HCEC 1CT (cell line): ENCODE measurements at regions not wholly inside any gene's neighbourhood (a gene's known extent, or its start where the extent isn't known, plus 50 kb on each side); places are given as distances from the start of the nearest gene placed in this dataset.

Source experiments
- DNase-seq: peaks from one replicate; pipeline ENCODE4 v3.0.0-alpha.2; 2017

DNA sequence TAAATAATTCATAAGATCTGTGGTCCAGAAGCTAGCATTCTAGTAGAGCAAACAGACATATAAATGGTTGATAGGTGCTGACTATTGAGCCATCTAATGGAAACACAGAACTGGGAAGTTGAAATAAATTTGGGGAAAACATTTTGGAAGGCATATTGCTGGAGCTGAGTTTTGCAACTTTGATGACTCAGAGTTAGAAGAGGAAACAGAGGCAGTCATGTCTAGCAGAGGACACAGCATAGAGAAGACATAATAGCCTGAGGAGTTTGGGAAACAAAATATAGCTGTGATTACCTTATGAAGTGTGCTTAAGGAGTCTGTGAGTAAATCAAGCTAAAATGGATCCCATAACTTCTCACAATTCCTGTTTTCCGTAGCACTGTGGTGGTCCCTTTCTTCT is 86.9 kb upstream of the FLRT2 start:
- DNase-seq = peak; percentile 22

DNA sequence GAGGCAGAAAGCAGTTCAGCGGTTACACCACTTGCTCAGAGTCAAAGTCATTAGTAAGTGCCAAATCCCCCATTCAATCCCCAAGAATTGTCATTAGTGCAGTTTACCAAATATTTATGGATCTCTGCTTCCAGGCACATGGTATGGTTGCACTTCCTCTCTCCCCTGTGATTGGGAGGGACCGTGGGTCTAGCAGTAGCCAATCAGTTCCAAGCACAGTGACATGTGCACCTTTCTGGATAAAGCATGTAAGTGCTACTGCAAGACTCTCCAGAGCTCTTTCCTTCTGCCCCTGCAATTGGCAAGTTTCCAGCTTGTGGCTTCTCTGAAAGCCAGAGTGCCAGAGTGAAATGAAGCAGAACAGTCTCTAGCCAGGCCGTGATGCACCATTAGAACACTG is 85.3 kb upstream of the FLRT2 start:
- DNase-seq = no peak

DNA sequence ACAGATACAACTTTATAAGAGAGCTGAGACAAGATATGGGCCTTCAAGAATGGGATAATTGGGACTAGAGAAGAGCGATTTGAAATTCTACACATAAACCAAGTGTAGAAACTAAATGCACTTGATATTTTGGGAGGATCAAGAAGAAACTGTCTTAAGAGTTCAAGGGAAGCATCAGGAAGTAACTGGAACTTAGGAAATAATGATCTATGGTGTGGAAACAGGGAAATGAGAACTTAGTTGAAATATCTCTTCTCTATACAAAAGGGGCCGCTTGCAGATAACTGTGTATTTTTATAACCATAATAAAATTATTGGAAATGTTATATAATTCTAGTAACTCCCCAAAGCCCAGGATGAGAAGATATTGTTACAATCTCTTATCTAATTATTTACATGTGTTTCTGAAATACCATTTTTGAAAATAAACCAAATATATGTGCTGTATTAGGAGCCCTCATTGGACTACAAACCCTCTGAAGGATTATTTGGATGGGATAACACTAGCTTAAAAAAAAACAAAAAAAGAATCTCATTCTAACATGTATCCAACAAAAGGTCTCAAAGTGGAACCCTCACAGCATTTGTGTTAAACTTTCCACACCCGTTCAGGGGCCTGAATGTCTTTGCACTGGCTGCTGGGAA is 84.7 kb upstream of the FLRT2 start:
- DNase-seq = no peak

- DNase-seq = no peak
These were observed 82.1 kb upstream of the FLRT2 start for GRCh38 chr14:85447883-85448282.

GRCh38 chr14:85451421-85451820 is 78.5 kb upstream of the FLRT2 start:
- no peak for DNase-seq

GRCh38 chr14:85453401-85454225 is 76.3 kb upstream of the FLRT2 start:
- no peak for DNase-seq

DNA sequence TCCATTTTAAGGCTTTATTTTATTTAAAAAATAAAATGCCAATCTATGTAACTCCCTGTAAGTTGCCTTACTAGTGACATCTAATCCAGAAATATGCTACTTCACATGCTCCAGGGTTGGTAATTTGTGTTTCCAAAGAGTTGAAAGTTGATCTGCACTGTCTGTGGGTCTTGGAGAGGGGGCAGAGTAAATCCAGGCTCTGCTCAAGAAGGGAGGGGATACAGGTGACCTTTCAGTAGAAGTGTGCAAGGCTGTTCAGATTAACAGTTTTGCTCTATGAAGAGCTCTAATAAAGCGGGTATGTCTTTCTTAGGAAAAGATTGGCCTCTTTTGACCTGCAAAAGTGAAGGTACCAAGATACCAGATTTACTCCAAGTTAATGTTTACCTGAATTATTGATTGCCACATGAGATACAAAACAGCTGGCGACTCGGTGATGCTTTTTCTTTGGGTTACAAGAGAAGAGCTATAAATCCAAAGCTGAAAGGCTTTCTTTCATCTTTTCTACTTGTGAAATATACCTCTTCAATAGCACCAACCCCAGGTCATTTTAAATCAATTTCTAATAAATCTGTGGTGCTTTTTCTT is 75.6 kb upstream of the FLRT2 start:
- DNase-seq = no peak

GRCh38 chr14:85459361-85460000 is 70.5 kb upstream of the FLRT2 start:
- no peak for DNase-seq

- no peak for DNase-seq
These were observed 68.4 kb upstream of the FLRT2 start for GRCh38 chr14:85461432-85462133.

DNA sequence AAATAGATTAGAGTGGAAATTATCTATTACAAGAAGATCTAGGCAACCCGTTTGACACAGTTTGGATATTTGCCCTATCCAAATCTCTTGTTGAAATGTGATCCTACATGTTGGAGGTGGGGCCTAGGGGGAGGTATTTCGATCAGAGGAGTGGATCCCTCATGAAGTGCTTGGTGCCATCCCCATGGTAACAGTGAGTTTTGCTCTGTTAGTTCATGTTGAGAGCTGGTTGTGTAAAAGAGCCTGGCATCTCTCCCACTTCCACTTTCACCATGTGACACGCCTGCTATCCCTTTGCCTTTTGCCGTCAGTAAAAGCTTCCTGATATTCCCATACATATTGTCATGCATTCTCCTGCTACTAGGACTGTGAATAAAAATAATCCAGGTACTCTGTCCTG is 66.4 kb upstream of the FLRT2 start:
- no peak for DNase-seq

DNA sequence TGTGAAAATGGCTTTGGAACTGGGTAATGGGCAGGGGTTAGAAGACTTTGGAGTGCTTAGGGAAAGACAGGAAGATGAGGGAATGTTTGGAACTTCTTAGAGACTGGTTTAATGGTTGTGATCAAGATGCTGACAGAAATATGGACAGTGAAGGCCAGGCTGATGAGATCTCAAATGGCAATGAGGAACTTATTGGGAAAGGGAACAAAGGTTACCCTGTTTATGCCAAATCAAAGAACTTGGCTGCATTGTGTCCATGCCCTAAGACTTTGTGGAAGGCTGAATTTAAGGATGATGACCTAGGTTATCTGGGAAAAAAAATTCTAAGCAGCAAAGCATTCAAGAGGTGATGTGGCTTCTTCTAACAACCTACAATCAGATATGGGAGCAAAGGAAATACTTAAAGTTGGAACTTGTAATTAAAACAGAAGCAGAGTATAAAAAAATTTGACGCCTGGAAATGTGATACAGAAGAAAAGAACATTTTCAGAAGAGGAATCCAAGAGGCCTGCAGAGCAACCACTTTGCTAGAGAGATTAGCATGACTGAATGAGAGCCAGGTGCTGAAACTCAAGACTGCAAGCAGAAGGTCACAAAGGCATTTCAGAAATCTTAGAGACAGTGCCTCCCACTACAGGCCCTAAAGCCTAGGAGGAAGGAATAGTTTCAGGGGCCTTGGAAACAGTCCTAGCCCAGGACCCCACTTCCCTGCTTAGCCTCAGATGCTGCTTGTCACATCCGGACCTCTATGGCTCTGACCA is 65.6 kb upstream of the FLRT2 start:
- no peak for DNase-seq

DNA sequence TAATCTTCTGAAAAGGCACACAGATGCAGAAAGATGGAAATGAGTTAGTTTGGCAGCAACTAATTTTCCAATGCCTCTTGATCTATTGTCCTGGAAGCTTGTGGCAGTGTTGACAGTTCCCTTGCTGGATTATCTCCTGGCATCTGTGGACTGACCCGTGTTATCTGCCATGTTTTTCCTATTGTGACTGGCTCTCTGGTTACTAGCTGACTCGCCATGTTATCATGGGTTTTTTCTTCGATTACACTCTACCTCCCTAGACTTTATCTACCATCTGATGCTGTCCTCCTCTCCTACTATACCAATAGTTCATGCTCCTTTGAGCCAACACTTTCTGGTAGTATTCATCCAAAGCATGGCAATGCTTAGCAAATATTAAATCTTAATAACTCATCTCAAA is 63.3 kb upstream of the FLRT2 start:
- DNase-seq = peak; percentile 21

DNA sequence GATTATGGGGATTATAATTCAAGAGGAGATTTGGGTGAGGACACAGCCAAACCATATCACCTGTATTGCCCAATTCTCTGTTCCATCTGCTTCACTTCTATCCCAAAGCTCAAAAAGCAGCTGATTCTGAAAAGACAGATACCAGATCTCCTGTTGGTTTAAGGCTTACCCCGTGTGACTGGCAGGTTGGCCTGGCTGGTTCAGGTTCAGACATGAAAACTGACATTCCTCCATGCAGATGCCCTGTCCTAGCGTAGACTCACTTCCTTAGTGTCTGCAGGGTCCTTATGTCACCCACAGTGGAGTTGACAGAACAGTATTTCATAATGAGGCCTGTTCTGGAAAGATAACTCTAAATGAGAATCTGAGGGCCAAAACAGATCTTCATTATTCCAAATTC is 61.1 kb upstream of the FLRT2 start:
- no peak for DNase-seq

- DNase-seq = peak; percentile 22
These were observed 58.8 kb upstream of the FLRT2 start for GRCh38 chr14:85471156-85471555.

DNA sequence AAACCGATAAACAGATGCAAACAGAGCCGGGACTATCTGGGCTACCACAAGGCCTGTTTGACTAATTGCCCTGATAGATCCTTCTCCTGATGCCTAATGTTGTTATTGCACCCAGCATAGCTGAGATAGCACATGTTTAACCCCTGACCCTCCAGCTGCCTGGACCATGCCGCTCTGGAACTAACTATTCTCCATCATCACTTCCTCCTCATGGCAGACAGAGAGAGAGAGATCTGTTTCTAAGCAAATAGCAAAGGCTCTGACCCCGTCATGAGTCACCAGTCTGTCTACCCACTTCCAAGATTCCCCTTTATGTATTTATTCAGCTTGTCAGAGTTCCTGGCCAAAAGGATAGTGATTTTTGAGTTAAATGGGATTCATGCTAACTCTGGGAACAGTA is 58.2 kb upstream of the FLRT2 start:
- peak; percentile 97 for DNase-seq

DNA sequence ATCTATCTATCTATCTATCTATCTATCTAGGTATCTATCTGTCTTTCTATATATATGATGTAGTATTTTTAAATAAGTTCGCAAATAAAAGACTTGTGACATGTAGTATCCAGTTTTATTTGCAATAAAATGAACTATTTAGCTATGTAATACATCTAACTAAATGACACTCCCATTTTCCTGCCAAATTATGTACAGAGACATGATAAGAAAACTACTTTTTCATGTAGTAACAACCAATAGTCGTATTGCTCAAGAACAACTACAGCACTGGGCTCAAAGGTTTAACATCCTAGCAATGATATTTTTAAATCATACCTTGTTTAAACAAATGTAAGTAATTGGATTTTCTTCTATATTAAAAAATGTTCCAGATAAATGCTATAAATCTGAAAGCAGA is 55.5 kb upstream of the FLRT2 start:
- DNase-seq = no peak

- no peak for DNase-seq
These were observed 54.8 kb upstream of the FLRT2 start for GRCh38 chr14:85475113-85475512.

- DNase-seq = no peak
These were observed 50.6 kb upstream of the FLRT2 start for GRCh38 chr14:85479306-85479705.

DNA sequence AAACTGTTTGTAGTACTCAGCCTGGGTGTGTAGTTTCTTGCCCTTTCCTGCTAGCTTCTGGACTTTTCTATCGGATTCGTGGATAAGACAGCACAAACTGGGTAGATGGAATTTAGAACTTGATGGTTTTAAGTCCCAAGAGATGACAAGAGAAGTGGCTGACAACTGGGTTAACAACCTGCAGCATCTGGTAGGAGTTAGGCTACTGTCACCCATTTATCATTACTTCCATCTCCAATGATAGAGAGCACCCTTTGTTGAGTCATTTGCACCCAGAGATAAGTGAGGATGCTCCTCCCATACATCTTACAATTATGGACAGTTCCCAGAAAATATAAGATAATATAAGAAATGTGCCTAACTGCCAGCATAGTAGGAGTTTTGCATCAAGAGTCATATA is 50.2 kb upstream of the FLRT2 start:
- DNase-seq = no peak
